ENCODE measurements at regions not wholly inside any gene's neighbourhood (a gene's known extent, or its start where the extent isn't known, plus 50 kb on each side); places are given as distances from the start of the nearest gene placed in this dataset.

DNA sequence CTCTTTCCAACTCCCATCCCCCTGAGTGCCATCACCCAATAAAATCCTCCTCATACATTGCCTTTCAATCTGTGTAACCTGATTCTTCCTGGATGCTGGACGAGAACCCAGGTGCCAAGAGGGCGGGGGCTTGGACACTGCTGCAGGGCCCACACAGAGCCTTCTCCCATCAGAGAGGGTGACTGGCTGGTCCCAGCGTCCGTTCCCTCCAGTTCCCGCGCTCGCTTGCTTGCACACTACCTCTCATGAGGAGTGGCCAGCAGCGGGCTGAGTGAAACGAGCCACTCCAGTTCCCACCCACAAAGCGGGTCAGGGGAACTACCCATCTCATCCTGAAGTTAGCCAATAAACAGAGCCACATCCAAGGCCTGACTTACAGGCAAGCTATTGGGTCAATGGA, 602.6 kb upstream of the ADAMTS16 start:
- DNase-seq (ENCODE audit: low read depth in 2 of 3, low spot score in 2 of 3): no peak

DNA sequence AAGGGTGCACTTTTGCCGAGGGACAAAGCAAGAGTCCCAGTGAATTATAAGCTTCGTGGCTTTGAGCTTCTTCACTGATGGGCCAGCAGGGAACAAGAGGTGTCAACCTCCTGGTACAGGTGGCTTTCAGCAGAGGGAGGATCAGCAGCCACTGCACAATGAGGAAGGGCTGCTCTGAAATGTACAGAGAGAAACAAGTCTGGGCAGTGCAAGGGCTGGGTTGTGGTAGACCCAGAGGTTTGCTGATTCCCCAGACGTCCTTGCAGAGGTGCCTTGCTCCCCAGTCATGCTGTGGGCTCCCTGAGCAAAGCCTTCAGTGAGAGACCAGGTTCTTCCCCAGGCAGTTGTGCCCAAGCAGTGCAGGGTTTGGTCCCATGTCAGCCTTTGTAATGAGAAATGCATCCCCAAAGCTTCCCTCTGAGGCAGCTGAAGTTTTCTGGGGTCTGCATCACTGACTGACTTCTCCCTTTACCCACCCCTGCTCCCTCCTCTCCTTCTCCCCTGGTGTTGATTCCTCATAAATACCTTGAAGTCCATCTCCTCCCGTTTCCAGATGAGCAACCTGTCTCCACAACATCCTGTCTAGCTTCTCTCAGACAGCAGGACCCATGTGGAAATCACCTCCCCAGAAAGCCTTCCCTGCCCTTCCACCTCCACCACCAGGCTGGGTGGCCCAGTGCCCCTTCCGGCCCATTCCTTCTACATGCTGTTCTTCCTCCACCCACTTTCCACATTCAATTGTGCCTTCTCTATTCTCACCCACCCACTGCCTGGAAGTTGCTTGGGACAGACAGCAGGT, 599.6 kb upstream of the ADAMTS16 start:
- DNase-seq (ENCODE audit: low read depth in 2 of 3, low spot score in 2 of 3): no peak

DNA sequence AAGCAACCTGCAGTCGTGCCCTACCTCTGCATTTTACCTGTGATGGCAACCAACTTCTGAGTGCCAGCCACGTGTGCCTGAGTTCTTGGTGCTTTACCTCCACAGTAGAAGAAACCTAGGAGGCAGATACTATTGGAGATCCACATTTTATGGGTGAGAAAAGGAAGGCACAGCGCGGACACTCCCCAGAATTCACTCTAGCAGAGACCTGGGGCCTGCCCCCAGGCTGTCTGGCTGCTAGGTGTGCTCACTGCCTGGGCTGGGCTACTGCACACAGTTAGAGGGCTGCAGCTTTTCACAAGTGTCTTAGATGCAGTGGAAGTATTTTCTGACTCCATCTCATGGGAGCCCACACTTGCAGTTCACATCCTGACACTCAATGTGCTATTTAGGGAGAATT, 598.8 kb upstream of the ADAMTS16 start:
- no peak for DNase-seq (ENCODE audit: low read depth in 2 of 3, low spot score in 2 of 3)

DNA sequence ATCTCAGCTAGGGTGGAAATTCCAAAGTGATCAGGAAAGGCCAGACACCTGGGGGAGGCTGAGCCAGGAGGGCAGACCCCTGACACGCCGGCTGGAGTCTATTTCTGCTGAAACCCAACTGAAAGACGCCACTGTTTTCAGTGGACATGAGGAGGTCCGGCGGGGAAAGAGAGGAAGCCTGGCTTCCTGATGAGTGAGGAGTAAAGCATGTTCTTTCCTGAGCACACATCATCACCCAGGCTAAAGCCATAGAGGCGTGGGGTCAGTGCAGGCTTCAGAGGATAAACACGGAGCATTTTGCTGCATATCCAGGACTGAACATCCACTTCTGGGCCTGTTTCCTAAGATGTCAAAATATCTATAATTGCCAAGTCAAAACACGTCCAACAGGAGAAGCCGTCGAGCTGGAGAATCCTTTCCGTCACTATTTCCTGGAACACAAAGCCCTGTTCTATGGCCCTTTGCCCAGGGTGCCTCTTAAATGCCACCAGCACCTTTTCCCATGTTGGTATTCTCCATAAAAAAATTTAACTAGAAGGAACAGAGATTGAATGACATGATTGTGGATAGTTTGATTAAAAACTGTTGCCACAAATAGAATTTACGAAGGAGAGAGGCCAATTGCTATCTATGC, 597.9 kb upstream of the ADAMTS16 start:
- no peak for DNase-seq (ENCODE audit: low read depth in 2 of 3, low spot score in 2 of 3)

DNA sequence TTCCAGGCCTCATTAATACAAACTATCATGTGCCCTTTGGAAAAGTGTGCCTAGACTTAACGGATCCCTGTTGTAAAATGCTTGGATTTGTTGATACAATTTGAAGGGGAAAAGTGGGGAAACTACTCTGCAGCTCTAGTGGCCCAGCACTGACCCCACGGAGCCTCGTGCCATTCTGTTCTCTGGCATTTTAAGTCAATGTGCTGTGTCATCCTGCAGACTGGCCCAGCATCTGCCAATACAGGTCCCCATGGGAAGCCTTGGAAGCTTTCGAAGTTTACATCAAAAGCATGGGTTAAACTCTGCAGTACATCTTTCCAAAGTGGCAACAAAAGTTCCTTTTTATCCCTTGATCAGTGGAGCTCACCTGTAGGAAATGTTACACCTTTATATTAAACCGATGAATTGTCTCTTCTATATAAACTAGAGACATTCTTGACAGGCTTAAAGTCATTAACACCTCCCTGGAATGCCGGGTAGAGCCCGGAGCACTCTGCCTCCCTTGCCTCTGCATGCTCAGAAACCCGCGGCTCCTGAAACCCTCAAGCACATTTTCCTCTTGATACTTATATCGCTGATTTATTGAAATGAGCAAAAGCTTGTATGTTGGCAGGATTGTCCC, 596.0 kb upstream of the ADAMTS16 start:
- DNase-seq (ENCODE audit: low read depth in 2 of 3, low spot score in 2 of 3): no peak

DNA sequence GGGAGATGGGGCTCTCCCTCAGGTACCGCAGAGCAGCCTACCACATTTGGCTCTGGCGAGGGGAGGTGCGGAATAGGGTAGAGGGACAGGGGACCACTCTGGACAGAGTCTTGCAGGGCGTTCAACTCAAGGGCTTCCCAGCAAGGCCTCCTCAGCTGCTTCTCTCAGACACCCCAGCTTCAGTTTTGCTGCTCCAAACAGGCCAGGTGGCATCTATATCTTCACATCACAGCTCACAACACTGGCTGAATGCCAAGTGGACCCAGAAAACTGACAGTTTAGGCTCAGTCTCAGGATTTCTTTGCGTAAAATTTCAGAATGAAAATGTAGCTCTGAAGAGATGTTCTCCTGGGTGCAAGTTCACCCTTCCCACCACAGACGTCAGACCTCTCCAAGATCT, 592.6 kb upstream of the ADAMTS16 start:
- no peak for DNase-seq (ENCODE audit: low read depth in 2 of 3, low spot score in 2 of 3)

DNA sequence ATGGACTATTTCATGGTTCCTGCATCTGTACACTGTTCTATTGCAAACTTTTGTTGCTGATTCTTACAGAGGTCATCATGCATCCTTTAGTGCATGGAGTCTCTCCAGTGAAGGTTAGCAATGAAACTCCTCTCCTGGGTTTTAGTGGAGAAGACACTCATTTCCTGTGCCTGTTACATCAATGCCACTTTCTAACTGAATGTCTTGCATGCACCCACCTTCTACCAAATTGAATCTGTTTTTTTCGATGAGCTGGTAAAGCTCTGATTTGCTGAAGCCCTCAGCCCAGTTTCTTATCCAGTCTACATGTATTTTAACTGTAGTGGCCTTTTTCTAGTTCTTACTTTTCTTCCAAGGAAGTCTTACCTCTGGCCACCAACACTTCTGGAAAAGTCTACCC, 591.8 kb upstream of the ADAMTS16 start:
- DNase-seq (ENCODE audit: low read depth in 2 of 3, low spot score in 2 of 3): no peak

DNA sequence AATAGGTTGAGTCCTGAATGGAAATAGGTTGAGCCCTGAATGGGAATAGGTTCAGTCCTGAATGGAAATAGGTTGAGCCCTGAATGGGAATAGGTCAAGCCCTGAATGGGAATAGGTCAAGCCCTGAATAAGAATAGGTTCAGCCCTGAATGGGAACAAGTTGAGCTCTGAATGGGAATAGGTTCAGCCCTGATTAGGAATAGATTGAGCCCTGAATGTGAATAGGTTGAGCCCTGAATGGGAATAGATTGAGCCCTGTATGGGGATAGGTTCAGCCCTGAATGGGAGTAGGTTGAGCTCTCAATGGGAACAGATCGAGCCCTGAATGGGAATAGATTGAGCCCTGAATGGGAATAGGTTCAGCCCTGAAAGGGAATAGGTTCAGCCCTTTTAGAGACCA, 590.8 kb upstream of the ADAMTS16 start:
- DNase-seq (ENCODE audit: low read depth in 2 of 3, low spot score in 2 of 3): no peak

DNA sequence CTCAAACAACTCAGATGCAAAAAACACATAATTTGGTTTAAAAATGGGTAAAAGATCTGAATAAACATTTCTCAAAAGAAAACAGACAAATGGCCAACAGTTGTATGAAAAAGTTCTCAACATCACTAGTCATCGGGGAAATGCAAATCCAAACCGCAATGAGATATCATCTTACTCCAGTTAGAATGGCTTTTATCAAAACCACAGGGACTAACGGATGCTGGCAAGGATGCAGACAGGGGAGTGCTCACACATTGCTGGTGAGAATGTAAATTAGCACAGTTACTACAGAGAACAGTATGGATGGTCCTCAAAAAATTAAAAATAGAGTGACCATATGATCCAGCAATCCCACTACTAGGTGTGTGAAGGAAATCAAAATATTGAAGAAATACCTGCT, 589.1 kb upstream of the ADAMTS16 start:
- DNase-seq (ENCODE audit: low read depth in 2 of 3, low spot score in 2 of 3): no peak

DNA sequence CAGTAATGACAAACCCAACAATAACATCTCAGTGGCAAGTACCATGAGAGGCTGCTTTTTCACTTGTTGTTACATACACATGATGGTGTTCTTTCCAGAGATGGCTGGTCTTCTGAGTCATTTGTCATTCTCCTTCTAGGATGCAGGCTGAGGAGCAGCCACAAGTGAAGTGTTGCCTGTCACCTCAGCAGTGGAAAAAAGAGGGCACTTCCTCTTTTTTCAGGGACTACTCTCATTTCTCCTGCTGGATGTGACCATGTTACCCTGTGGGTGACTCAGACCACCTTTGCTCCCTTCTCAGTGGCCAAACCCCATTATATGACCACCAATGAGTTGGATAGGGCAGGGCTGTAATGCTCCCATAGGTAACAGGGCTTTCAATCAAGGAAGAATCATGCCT, 587.0 kb upstream of the ADAMTS16 start:
- no peak for DNase-seq (ENCODE audit: low read depth in 2 of 3, low spot score in 2 of 3)

DNA sequence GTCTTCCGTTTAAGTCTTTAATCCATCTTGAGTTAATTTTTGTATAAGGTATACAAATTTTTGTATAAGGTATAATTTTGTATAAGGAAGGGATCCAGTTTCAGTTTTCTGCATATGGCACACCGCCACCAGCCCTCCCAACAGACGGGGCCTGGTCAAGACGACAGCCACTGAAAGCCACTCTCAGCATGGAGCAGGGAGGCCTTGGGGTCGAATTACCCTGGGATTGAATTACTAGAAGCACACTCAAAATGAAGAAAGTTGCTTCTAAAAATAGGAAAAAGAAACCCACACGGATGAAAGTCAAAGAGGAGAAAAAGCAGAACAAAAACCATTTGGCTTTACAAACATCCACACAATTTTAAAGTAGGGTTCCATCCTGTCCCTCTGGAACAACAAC, 586.2 kb upstream of the ADAMTS16 start:
- no peak for DNase-seq (ENCODE audit: low read depth in 2 of 3, low spot score in 2 of 3)

DNA sequence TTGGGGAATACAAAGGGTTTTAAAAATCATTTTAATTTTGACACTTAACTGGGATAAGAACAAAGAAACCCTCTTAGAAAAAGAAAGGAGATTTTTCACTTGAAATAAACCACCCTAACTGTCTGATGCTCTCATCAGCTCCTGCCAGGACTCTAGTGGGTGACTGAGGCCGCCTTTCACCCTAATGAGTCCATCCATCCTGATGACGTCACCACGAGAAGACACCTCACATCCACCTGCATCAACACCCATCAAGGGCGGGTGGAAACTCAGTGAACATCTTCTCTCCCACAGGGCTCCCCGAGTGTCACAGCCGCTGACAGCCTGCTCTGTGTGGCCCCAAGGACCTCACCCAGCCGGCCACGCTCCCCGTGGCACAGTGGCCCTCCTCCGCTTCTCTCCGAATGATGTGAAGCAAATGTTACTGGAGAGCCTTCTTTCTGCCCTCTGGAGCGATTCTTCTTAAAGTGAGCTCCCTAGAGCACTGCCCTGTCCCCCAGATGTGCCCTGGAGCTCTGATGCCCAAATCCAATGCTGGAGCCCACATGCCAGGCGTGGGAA, 584.3 kb upstream of the ADAMTS16 start:
- DNase-seq (ENCODE audit: low read depth in 2 of 3, low spot score in 2 of 3): no peak

DNA sequence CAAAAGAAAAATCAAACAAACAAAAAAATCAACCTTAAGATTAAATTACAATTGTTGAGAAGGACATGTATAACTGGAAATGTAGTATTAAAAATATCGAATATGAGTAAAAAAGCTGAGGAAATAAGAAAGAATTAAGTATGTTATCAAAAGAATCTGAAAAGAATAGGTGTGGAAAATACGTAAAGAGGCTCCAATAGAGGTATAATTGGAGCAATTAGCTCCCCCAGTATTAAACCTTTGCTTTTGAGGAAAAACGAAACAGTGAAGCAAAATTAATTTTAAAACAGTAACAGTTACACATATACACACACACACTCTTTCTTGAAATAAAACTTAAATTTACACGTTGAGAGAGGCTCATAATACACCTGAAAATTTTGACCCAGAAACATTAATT, 578.7 kb upstream of the ADAMTS16 start:
- no peak for DNase-seq (ENCODE audit: low read depth in 2 of 3, low spot score in 2 of 3)

DNA sequence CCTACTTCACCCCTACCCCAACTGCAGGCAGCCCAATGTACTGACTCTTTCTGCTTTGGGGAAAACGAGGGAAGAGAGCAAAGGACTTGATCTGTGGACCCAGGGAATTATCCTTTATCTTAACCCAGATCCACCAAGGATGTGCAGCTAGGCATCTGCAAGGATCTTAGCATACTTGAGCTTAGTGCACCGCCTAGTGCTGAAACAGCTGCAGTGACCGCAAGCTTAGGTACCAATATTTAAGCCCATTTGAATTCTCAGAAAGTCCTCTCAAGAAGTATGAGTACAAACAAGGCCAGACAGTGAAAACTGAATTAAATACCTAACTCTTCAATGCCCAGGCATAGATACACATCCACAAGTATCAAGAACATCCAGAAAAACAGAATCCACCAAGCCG, 576.7 kb upstream of the ADAMTS16 start:
- DNase-seq (ENCODE audit: low read depth in 2 of 3, low spot score in 2 of 3): no peak

DNA sequence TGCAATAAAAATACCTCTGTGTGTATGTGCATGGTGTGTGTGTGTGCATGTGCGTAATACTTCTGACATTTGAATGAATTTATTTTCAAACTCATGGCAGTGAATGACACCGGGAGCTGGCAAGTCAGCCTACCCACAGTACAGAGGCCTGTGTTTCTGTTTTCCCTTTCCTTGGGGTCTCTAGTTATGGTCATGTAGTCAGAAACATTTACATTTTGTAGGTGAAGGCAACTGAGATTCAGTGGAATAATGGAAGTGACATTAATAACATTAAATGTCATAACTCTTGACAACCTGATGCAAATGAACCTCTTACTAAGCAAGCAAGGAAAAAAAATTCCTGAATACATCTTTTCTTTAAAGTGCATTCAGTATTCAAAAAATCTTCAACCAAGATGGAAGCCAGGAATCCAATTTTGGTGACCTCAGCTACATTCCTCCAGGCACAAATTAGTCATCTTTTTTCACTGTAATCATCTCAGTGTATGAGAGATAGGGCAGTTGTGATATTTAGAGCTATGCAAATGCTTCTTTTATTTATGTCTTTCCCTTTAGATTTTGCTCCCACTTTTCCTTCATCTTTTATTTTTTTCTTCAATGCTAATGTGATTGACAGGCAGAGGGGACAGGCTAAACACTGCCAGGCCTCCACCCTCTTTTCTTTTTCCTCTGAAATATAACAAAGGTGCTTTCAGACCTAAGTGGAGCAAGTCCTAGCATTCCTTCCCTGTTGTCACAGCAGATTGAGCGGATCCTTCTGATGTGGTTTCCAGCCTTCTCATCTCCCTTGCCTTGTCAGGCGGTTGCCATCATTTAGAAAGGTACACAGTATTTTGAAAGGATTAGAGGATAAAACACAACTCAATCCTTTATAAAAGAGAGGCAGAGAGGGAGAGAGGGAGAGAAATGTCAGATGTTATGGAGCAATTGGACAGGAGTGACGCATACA, 569.8 kb upstream of the ADAMTS16 start:
- no peak for DNase-seq (ENCODE audit: low read depth in 2 of 3, low spot score in 2 of 3)

DNA sequence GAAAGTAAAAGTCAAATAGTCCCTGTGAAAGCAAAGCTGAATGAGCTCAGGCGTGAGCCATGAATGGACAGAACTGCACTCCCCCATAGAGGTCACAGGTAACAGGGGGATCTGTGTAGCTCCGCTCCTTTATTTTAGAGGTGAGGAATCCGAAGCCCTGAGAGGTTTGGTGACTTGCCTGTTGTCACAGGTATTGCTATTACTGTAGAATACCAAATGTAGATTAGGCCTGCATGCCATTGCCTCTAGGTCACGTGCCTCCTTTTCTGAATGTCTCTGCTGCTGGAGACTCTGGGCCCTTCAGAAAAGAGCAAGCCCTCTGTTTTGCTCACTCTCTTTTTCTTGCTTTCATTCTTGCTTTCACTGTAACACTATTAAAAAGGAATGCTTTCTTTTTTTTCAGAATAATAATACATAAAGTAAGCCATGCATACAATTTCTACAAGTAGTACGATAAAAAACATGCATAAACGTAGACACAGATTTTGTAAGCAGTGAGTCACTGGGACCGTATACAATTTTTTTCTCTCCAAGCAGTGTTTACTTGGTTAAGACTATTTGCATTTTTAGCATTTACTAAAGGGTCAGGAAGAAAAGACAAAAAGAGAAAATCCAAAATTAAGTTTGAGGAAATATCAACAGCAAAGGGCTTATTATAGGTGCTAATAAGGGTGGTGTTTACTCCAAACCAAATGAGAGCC, 568.7 kb upstream of the ADAMTS16 start:
- DNase-seq (ENCODE audit: low read depth in 2 of 3, low spot score in 2 of 3): no peak

DNA sequence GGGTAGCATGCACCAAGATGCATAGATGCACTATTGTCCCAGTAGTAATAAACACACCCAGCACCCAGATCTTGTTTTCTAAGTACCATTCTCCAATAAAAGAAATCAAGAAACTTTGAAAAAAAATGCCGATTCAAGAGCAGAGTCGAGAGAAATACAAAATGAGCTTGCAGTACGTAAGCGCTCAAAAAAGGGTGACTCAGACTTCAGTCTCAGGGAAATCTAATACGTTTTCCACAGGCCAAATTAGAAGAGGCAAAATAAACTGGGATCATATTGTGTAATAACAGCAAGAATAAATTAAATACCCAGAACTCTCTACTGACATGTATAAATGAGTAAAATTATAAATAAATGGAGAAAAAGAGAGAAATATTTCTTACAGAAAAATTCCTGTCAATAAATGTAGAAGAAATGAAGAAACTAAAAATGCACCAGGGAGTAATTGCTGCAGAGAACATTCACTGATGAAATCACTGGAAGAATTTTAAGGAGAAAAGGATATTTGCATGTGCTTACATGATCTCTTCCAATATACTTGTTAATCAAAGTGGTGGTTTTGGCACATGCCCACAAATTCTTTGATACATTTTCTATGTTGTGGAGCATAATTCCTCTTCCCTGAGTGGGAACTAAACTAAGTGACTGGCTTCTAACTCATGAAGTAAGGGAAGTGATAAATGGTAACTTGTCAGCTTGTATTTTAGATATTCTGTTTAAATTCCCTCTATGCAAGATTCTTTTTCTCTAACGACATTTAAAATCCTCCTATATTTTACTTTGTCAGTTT, 567.6 kb upstream of the ADAMTS16 start:
- no peak for DNase-seq (ENCODE audit: low read depth in 2 of 3, low spot score in 2 of 3)

DNA sequence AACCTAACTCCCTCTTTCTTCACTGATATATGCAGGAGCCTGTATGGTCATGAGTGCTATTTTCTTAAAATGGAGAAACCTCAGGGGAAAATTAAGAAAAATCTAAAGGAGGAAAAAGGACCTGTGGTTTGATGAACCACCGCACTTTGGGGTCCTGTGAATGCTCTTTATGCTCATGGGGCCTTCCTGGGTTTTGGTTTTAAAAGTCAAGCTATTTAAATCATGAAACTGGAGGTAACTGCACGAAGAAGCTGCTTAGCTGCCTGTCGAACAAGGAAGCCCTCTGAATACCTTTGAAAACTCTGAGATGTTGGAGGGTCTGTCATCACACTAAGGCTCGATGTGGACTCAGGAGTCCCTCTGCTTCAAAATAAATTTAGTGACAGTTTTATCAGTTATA, 564.5 kb upstream of the ADAMTS16 start:
- no peak for DNase-seq (ENCODE audit: low read depth in 2 of 3, low spot score in 2 of 3)

DNA sequence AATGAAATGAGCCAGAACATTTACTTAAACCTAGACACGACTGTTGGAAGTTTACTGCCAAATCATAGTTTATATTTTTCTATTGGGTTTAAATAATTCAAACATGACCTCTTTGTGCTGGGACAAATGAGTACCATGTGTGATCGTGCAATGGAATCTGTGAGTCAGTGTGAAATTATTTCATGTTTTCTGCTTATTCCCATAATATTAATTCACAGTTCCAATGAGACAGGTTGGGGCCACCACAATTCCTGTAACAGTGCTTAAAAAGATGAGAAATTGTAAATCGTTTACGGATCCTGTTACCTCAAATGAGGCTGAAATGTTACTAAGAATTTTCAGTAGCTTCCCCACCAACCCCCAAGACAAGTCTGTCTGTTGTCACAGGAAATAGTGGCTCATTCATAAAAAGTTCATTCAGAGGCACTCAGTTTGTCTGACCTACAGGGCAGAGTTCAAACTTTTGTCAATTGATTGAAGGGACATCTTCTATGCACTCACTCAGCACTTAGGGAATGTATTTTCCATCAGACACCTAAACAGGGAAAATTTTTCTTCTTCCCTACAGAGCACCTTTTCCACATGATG, 563.9 kb upstream of the ADAMTS16 start:
- no peak for DNase-seq (ENCODE audit: low read depth in 2 of 3, low spot score in 2 of 3)

Data from hematopoietic multipotent progenitor cell (in vitro differentiated cells).